OCI-LY1 (cell line): ENCODE measurements at regions not wholly inside any gene's neighbourhood (a gene's known extent, or its start where the extent isn't known, plus 50 kb on each side); places are given as distances from the start of the nearest gene placed in this dataset.

ENCODE experiments used
- CTCF ChIP-seq: fragments of 200-600 bp; sonication (generic), shearing (Covaris generic); IDR thresholded peaks from 2 replicates; pipeline ENCODE4 v1.5.1; 2017; ENCODE audit warnings: mild to moderate bottlenecking, antibody characterized with exemption, low read length, moderate library complexity, mixed read lengths
- EZH2 ChIP-seq: fragments of 200-600 bp; sonication (generic), shearing (Covaris generic); IDR thresholded peaks from 2 replicates; pipeline ENCODE4 v1.8.0; 2017; ENCODE audit warnings: borderline replicate concordance, mixed run types, mild to moderate bottlenecking, antibody characterized with exemption, low read length, moderate library complexity, mixed read lengths

GRCh38 chr22:25282346-25282670 lies 62.9 kb downstream of the CRYBB2 start:
- TF ChIP-seq CTCF (no peak), EZH2 (no peak)
